HG03135 (cell line): ENCODE measurements at regions not wholly inside any gene's neighbourhood (a gene's known extent, or its start where the extent isn't known, plus 50 kb on each side); places are given as distances from the start of the nearest gene placed in this dataset.
"Not testable (repeated sequence)": the region's sequence is repeated elsewhere in the genome, so short reads cannot be mapped to it uniquely, and the experiment has no call there.

Experiments
- ATAC-seq: cut with Tn5 transposase; IDR thresholded peaks from one replicate; pipeline ENCODE4 v1.9.1; 2021; ENCODE audit warnings: mild to moderate bottlenecking, moderate library complexity; ENCODE audit not compliant: unreplicated experiment

DNA sequence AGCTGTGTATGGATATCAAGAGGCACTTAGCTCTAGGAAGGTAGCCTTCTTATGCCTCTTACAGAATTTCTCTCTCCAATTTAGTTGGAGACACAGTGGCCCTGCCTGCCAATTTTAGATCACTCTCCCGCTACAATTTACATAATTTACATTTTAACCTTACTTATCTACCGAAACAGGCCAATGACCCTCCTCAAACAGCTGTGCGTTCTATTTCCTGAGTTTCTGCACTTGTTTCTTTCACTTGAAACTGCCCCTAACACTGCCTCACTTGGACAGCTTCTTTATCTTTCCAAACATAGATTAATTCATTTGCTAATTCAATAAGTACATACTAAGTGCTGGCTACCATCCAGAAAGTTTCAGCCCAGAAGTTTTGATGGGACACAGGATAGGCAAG lies 52.9 kb upstream of the HDDC2 start:
- ATAC-seq, result no peak

DNA sequence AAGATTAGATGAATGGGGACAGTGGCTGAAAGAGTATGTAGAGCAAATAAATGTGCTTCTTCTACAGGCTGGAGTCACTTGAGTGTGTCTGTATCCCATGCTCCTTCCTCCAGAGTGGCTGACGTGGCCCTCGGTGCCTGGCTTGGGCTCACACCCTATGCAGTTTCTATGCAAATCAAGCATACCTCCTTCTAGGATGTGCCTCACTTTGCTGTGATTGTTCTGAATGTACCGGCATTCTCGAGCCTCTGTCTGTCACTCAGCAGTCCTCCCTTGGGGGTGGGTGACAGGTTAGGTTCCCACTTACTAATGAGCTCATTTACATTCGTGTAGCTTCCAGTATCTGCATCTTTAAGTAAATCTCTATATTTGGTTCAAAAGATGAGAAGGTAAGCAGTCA lies 55.1 kb upstream of the HDDC2 start:
- no peak for ATAC-seq

DNA sequence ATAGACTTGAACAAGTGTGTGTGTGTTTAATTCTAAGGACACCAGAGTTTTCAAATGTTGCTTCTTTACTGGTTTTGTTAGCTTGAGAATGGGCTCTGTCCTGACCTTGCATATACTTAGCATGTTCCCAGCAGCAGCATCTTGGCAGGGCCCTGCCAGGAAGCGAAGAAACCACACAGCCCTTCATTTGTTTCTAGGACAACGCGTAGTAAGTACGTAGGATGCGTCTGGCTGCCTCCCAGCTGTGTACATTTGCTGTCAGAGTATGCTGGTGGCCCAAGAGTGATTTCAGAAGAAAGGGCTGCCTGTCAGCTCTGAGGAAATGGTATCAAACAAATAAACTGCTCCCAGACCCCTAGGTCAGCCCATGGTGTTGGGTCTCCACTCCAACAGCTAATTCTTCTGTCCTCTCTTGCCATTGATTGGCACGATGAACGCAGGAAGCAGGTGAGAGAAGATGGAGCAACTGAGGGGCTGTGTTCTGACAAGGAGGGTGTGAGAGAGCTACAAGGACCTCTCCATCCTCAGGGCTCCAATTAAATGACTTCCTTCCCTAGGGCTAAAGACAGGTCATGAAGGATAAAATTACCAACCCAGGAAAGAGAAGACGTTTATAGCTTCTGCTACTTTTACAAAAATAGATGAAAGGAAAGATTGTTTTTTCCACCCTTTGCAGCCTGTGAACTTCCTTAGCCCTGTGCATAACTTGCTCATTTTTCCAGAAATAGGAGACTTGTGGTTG lies 55.9 kb upstream of the HDDC2 start:
- peak; percentile 65 for ATAC-seq

DNA sequence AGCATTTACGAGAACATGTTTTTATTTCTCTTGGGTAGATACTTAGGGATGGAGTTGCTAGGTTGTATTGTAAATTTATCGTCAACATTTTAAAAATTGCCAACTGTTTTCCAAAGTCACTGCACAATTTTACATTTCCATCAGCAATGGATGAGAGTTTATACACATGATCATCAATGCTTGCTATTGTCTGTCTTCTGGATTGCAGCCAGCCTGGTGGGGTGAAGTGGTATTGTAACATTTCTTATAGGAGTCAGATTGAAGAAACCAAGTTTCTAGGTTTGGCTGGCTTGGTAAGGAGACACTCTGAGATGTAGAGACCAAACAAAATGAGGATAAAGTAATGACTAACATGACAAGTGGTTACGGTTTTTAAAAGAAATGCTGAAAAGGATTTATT lies 57.1 kb upstream of the HDDC2 start:
- ATAC-seq, result no peak

DNA sequence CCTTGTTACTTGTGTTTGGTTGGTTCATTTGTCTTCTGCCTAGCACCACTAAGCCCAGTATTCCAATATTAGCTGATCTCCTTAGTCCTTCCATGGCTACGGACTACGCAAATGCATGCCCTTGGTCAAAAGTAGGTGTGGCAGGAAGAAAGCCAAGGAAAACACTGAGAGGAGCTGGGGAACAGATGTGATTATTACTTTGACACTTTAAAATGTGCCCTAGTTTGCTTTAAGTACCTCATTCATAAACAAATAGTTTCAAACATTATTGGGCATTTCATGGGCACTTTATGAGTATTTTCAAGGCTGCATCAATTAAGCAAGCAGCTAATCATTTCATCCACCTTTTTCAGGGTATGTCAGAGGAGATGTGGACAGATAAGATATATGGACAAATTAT lies 60.1 kb upstream of the HDDC2 start:
- ATAC-seq, result no peak

DNA sequence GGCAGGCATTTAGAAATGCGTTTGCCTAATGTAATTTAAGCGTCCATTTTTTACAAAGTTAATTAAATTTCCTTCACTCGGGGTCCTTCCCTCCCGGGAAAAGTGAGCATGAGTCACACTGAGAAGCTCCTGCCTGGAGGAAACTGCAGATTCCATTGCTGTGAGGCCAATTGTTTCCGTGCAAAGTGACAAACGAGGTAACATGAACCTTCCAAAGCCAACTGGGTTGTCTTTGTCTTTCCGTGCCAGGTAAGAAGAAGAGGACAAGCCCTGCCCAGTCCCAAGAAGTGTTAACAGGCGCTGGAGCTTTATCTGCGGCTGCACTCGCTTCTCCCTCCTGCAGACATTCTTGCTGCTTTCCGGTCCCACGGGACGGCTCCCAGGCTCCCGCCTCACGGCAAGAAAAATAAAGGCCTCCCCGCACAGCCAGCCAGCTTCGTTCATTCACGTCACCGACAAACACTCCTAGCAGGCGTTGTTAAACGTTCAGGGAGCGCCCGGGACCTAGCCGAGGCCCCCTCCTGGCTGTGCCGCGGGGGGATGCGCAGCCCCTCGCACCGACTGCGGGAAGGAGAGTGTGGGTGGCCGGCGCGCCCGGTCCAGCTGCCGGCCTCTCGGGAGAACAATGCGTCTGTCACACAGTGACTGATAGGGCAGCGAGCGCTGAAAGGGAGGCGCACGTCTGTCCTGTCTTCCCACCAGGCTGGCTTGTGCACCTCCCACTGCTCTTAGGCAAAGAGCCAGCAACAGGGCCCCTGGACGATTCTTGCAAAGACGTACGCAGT lies 61.5 kb upstream of the HDDC2 start:
- no peak for ATAC-seq

DNA sequence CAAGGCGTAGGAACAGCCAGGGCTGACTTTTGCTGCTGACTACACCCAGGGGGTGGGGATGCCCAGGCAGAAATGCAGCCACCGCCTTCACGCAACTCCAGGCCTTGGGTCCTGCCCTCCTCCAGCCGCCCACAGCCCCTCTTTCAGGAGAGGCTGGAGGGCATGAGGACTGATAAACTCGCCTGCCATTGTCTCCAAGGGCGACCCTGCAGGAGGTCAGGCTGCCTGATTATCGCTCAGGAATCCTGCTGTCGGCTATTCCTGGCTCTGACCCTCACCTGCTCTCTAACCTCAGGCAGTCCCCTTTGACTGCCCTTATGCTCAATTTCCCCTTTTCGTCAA lies 62.0 kb upstream of the HDDC2 start:
- ATAC-seq, result no peak

DNA sequence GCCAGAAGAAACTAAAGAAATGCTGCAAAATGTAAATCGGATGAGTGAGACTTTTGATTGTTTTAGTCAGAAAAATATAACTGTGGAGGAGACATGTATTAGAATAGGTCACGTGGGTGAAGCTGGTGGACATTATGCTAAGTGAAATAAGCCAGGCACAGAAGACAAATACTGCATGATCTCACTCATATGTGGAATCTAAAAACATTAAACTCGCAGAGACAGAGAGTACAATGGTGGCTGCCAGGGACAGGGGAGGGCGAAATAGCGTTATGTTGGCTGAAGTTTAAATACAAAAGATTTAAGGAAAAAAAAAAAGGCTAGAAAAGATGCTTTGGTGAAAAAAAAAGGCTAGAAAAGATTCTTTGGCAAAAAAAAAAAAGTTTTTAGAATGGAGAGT lies 63.5 kb upstream of the HDDC2 start:
- no peak for ATAC-seq

DNA sequence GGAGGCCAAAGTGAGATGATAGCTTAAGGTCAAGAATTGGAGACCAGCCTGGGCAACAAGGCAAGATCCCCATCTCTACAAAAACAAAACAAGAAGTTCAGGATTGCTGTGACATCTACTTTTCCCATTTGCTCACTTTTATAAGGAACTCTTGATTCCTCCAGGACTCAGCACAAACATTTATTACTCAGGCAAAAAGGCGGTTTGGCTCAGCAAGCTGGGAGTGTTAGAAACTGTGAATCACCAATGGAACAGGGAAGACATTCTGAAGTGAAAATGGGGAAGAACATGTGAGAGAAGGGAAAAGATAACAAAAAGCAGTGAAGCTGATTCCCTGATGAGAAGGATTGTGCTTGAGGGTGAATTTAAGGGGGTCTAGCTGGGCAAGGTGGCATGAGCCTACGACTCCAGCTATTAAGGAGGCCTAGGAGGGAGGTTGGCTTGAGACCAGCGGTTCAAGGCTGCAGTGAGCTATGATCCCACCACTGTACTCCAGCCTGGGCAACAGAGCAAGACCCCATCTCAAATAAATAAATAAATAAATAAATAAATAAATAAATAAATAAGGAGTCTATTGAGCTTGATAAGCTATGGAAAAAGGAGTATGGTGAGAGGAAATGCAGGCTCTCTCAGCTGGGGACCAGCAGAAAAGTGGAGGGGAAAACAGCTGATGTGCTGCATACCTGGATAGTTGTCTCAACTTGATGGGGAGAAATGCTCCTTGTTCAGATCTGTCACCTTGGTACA lies 65.4 kb upstream of the HDDC2 start:
- no peak for ATAC-seq

DNA sequence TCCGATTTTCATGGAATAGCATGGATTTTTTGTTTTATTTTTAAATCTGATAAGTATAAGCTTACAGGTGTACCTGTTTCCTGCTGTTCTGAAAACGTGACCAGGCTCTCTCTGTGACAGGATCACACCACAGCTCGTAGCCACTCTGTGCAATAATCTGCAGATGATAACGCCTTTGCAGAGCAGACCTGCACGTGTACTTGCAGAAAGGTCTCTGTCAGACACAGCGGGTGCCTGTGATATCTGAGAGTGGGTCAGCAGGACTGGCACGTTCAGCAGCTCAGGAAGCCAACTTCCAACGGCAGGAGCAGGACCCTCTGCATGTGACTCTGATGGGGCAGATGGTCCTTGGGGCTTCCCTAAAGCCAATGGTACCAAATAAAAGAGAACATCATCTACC lies 68.6 kb upstream of the HDDC2 start:
- ATAC-seq, result no peak

DNA sequence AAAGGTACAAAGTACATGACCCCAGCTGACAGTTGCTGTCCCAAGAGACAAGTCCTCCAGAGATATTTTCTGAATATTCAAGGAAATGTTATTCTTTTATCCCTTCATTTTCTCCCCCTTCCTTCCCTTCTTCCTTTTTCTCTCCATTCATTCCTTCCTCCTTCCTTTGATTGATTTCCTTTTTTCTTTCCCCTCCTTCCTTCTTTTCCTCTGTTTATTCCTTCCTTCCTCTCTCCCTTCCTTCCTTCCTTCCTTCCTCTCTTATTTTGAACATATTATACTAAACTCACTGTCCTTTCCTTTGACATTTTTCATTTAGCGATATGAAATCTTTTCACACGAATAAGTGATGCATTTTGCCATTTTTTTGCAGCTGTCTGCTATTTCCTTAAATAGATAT lies 73.2 kb upstream of the HDDC2 start:
- ATAC-seq, result no peak

DNA sequence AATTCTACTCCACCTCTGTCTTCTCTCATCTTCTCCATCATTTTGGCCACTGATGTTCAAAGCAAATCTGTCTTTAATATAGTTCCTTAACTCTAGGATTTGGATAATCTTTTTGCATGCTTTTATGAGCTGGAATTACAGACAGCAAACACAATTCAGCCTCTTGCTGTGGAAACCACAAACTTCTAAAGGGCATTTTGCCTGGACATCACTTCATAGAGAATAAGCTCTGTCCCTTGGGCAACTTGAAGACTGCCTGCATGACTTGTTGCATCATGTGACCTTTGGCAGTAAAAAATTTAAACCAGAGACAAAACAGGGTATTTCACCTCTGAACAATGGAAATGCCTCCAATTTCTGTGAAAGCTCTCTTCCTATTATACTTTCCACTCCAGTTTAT lies 74.1 kb upstream of the HDDC2 start:
- ATAC-seq, result no peak

DNA sequence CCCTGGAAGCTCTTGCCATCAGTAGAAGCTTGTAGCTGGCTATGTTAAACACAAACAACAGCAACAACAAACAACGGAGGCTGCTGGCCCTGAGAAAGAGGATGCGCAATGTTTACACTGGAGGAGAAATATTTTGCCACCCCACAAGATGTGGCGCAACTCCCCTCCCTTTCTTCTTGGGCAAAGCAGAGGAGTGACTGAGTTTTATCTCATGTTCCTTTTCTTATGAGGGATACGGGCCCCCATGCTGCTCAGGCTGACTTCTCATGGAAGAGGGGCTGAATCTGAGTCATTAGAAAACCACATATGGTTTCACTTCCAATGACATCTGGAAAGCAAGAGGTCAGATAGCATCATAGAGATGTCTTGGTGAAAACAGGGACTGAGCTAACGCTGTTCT lies 75.9 kb upstream of the HDDC2 start:
- ATAC-seq, result no peak

DNA sequence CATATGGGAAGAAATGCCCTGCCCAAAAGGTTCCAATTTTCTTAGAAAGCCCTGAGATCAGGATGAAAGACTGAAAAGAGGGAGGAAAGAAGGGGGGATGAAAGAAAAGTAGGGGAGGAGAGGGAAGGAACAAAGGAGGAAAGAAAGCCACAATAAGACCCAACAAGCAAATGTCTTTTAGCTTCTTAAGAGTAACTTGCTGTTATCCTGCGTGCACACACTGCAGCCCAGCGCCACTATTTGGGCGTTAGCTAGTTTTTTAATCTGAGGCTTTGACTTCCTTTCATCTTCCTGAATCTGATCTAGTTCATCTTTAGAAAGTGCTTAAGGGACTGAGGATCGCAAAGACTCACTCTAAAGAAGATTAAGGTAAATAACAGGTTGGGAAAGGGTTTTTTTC lies 77.4 kb upstream of the HDDC2 start:
- ATAC-seq, result no peak

DNA sequence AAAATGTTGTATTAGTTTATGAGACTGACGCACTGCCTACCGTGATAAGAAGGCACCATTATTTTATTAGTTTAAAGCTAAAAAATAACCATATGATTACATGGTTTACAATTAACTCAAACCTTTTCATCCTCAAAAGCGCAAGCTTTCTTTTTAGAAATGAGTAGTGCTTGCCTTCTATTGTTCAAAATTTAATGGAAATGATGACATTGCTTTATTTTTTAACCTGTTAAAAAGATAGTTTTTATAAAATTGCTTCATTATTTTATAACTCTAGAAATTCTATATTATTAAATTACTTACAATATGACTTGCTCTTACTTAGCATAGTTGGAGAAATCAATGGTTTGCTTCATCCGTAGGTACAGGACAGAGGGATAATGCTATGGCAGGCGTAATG lies 78.7 kb upstream of the HDDC2 start:
- ATAC-seq, result no peak

DNA sequence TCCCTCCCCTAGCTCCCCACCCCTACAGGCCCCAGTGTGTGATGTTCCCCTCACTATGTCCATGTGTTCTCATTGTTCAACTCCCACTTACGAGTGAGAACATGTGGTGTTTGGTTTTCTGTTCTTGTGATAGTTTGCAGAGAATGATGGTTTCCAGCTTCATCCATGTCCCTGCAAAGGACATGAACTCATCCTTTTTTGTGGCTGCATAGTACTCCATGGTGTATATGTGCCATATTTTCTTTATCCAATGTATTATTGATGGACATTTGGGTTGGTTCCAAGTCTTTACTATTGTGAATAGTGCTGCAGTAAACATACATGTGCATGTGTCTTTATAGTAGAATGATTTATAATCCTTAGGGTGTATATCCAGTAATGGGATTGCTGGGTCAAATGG lies 84.6 kb upstream of the HDDC2 start:
- ATAC-seq, result not testable (repeated sequence)

DNA sequence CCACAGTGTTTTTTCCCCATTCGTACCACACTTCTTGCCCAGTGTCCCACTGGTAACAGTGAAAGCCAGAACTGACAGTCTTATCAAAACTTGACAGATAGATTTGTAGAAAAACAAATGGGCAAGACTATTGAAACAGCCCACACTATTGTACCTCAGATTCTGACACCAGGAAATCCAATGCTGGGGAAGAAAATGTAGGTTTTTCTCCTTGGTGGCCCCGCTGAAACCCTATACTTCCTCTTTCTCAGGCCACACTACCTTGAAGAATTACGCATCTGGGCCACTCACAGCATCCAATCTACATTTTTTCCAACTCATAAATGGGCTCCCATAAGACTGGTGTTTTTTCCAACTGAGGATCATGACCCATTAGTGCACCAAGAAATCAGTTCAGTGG lies 90.9 kb upstream of the HDDC2 start:
- ATAC-seq, result peak; percentile 72

DNA sequence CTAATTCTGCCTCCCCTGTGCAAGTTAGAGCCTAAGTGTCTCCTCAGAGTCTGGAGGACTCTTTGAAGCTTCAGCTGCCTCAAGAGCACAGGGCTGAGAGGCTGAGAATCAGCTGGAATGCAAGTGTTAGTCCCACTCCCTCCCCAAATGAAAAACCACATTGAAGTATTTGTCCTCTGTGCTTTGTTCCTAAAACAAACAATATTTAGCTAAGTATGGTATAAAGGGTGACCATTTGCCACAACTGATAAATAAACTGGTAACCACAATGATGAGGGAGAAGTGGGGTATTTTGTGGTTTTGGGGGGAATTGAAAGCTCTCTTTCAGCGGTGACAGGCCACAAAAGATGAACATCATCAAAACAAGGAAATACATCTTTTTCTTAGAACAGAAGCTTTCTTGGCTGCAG lies 91.7 kb upstream of the HDDC2 start:
- ATAC-seq, result peak; percentile 55

DNA sequence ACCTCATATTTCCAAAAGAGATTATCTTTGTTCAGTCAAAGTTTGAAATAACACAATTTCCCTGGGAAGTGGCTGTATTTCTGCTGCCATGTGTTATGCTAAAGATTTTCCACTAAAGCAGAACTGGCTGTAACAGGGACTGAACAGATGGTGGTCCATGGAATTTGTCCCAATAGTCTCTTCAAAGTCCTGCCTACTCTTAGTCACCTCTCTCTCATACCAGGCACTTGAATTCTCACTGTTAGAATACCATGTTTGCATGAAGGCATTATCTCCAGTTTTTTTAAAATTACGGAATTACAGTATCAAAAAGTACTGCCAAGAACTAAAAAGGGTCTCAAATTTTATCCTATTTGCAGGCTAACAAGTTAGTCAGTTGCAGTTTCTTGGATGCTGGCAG lies 105.0 kb upstream of the HDDC2 start:
- no peak for ATAC-seq

DNA sequence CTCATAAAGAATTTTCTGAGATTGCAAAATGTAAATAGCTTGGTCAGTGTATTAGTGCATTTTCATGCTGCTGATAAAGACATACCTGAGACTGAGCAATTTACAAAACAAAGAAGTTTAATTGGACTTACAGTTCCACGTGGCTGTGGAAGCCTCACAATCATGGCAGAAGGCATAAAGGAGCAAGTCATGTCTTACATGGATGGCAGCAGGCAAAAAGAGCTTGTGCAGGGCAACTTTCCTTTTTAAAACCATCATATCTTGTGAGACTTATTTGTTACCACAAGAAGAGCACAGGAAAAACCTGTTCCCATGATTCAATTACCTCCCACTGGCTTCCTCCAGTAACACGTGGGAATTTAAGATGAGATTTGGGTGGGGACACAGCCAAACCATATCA lies 112.7 kb upstream of the HDDC2 start:
- ATAC-seq, result no peak

DNA sequence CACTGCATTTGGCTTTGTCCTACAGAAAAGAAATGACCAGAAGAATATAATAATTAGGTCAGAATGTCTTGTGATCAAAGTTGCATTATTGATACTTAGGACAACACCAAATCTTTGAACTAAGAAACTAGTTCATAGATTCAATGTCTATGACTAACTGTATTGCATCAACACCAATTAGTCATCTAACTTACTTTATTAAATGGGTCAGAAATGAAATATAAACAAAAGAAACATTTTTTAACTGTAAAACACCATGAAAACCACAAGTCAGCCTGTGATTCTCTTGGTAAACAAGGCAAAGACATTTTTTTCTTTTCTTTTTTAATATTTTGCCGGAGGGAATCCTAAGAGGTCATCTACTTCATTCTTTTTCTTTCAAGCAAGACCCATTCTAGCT lies 114.1 kb upstream of the HDDC2 start:
- ATAC-seq, result no peak

DNA sequence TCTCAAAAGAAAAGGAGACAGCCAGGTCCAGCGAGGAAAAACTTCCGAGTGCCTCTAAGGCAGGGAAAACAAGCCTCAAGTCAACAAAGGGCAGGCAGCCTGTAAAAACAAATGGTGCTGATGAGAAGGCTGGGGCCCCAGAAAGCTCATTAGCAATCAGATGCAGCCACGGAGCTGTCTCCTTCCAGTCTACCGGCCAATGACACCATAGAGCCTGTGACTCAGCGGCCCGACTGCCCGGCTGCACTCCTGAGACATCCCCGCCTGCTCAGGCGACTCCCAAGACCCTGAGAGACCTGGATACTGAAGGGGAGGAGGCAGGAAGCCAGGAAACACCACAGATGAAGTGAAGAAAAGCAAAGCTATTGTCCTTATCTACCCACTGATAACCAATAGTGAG lies 120.1 kb upstream of the HDDC2 start:
- ATAC-seq, result no peak
